Hepatocyte (in vitro differentiated cells): ENCODE measurements at regions not wholly inside any gene's neighbourhood (a gene's known extent, or its start where the extent isn't known, plus 50 kb on each side); places are given as distances from the start of the nearest gene placed in this dataset.

Source experiments
- DNase-seq: peaks from one replicate; pipeline ENCODE4 v3.0.0-alpha.2; 2016; ENCODE audit warnings: low spot score
- H2AFZ ChIP-seq: fragments of 200-600 bp; sonication (generic); 2 replicates; pipeline ENCODE4 v1.6.0; 2016; ENCODE audit warnings: antibody characterized with exemption, mild to moderate bottlenecking
- H3K27ac ChIP-seq: fragments of 200-600 bp; sonication (generic); 2 replicates; pipeline ENCODE4 v1.5.1; 2016; ENCODE audit warnings: mild to moderate bottlenecking
- H3K27me3 ChIP-seq: fragments of 200-600 bp; sonication (generic); 2 replicates; pipeline ENCODE4 v1.6.1; 2016
- H3K36me3 ChIP-seq: fragments of 200-600 bp; sonication (generic); replicated peaks from 2 replicates; pipeline ENCODE4 v1.5.1; 2016; ENCODE audit warnings: low read depth; ENCODE audit not compliant: insufficient read depth
- H3K4me1 ChIP-seq: fragments of 200-600 bp; sonication (generic); 2 replicates; pipeline ENCODE4 v1.5.1; 2016; ENCODE audit warnings: mild to moderate bottlenecking, moderate library complexity; ENCODE audit not compliant: insufficient read depth
- H3K4me2 ChIP-seq: fragments of 200-600 bp; sonication (generic); 2 replicates; pipeline ENCODE4 v1.6.0; 2016
- H3K4me3 ChIP-seq: fragments of 200-600 bp; sonication (generic); 2 replicates; pipeline ENCODE4 v1.5.1; 2016; ENCODE audit warnings: mild to moderate bottlenecking
- H3K79me2 ChIP-seq: fragments of 200-600 bp; sonication (generic); 2 replicates; pipeline ENCODE4 v1.6.0; 2017; ENCODE audit warnings: mild to moderate bottlenecking
- H3K9me2 ChIP-seq: fragments of 200-600 bp; sonication (generic); replicated peaks from 2 replicates; pipeline ENCODE4 v1.6.0; 2017; ENCODE audit warnings: mild to moderate bottlenecking; ENCODE audit not compliant: insufficient read depth
- H3K9me3 ChIP-seq: fragments of 200-600 bp; sonication (generic); 2 replicates; pipeline ENCODE4 v1.5.1; 2016; ENCODE audit warnings: low read depth, mild to moderate bottlenecking
- H4K20me1 ChIP-seq: fragments of 200-600 bp; sonication (generic); 2 replicates; pipeline ENCODE4 v1.6.0; 2016; ENCODE audit warnings: mild to moderate bottlenecking; ENCODE audit not compliant: insufficient read depth, poor library complexity, severe bottlenecking
- EZH2 ChIP-seq: fragments of 200-600 bp; sonication (generic); IDR thresholded peaks from 2 replicates; pipeline ENCODE4 v1.6.1; 2016; ENCODE audit warnings: antibody characterized with exemption, mild to moderate bottlenecking, borderline replicate concordance
- EZH2phosphoT487 ChIP-seq: fragments of 200-600 bp; sonication (generic); IDR thresholded peaks from one replicate; pipeline ENCODE4 v1.6.1; 2018; ENCODE audit warnings: antibody characterized with exemption, mild to moderate bottlenecking, low read depth, moderate library complexity; ENCODE audit not compliant: unreplicated experiment, severe bottlenecking
- WGBS: methylation state at CpG from one replicate; pipeline ENCODE4 v1.1.6; 2016; ENCODE audit warnings: low lambda C conversion rate; ENCODE audit errors: missing lambda C conversion rate; 5-methylcytosine and 5-hydroxymethylcytosine counted together
- TF ChIP-seq, protein P1 (sequence below): fragments of 200-600 bp; sonication (generic); IDR thresholded peaks from 2 replicates; pipeline ENCODE4 v1.5.1; 2016; ENCODE audit warnings: antibody characterized with exemption, mild to moderate bottlenecking; ENCODE audit not compliant: poor library complexity

DNA sequence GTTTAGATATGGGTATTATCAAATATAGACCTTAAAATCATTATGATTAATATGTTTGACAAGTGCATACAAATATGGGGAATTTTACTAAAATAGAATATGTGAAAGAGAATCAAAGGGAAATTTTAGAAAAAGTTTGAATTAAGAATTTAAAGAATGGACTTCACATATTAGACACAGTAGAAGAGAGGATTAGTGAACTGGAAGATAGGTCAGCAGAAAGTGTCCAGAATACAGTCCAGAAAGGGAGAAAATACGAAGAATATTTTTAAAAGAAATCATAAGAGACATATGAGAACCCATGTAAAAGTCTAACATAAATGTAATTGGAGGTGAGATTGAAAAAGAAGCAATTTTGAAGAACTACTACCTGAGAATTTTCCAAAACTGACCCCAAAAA is 139.9 kb downstream of the DTWD1 start:
- H3K4me1 ChIP-seq: no peaks in the 10 kb centered on the region
- no peak overlapping the region for H3K27ac ChIP-seq
- H3K9me2 ChIP-seq: no peaks in the 10 kb centered on the region
- DNase-seq: no peak
- no peaks in the 10 kb centered on the region for H3K27me3 ChIP-seq
- H3K79me2 ChIP-seq: no peaks in the 10 kb centered on the region
- no peaks in the 10 kb centered on the region for H3K36me3 ChIP-seq
- TF ChIP-seq, protein P1, sequence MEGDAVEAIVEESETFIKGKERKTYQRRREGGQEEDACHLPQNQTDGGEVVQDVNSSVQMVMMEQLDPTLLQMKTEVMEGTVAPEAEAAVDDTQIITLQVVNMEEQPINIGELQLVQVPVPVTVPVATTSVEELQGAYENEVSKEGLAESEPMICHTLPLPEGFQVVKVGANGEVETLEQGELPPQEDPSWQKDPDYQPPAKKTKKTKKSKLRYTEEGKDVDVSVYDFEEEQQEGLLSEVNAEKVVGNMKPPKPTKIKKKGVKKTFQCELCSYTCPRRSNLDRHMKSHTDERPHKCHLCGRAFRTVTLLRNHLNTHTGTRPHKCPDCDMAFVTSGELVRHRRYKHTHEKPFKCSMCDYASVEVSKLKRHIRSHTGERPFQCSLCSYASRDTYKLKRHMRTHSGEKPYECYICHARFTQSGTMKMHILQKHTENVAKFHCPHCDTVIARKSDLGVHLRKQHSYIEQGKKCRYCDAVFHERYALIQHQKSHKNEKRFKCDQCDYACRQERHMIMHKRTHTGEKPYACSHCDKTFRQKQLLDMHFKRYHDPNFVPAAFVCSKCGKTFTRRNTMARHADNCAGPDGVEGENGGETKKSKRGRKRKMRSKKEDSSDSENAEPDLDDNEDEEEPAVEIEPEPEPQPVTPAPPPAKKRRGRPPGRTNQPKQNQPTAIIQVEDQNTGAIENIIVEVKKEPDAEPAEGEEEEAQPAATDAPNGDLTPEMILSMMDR: no peak
- TF ChIP-seq EZH2 (no peak), EZH2phosphoT487 (no peak)
- WGBS: 78% methylated on average over 1 of the region's 1 CpG
- no peak overlapping the region for H3K4me2 ChIP-seq
- H3K9me3 ChIP-seq: peaks cover 12% of the 10 kb centered on the region
- H4K20me1 ChIP-seq: no peaks in the 10 kb centered on the region
- no peak overlapping the region for H3K4me3 ChIP-seq
- no peak overlapping the region for H2AFZ ChIP-seq

DNA sequence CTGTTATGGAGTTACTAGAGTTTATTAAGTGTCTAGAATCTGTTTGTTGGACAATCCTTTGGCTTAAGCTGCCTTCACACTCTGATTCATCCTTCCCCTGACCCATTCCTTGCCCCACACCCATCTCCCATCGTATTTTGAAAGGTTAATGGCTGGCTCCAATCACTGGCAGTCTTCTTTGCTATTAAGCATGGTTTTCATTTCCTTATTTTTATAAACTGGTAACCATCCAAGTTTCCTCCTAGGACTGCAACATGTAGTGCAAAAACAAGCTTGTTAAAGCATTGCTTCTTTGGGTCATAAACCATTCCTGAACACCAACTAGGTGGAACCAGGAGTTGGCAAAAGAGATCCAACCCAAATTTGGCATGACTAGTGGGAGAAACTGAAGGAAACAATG is 148.4 kb downstream of the DTWD1 start:
- Histone ChIP-seq H3K9me2 (no peaks in the 10 kb centered on the region), H3K36me3 (no peaks in the 10 kb centered on the region)
- no peak for TF ChIP-seq EZH2phosphoT487
- TF ChIP-seq EZH2: no peak
- TF ChIP-seq, protein P1: no peak

DNA sequence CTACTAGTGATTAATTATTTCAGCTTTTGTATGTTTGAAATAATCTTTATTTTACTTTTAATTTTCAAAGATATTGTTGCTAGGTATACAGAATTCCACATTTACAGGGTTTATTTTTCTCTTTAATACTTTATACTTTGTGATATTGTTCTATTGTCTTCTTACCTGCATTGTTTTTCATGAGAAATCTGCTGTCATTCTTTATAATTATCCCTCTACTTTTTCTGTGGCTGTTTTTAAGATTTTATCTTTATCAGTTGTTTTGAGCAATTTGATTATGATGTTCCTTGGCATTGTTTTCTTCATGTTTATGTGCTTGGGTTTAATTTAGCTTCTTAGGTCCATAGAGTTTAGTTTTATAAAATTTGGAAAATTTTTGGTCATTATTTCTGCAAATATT is 168.6 kb downstream of the DTWD1 start:
- H4K20me1 ChIP-seq: no peaks in the 10 kb centered on the region
- TF ChIP-seq, protein P1: no peak
- TF ChIP-seq EZH2 (no peak), EZH2phosphoT487 (no peak)
- no peaks in the 10 kb centered on the region for H3K27me3 ChIP-seq
- H3K9me3 ChIP-seq: peaks cover 6% of the 10 kb centered on the region
- no peak overlapping the region for H3K4me3 ChIP-seq
- no peaks in the 10 kb centered on the region for H3K79me2 ChIP-seq
- no peak overlapping the region for H2AFZ ChIP-seq
- no peak overlapping the region for H3K4me2 ChIP-seq
- H3K9me2 ChIP-seq: no peaks in the 10 kb centered on the region
- no peak for DNase-seq
- H3K27ac ChIP-seq: no peak overlapping the region
- H3K4me1 ChIP-seq: no peaks in the 10 kb centered on the region
- H3K36me3 ChIP-seq: no peaks in the 10 kb centered on the region

More for the DNA sequence above, 148.4 kb downstream of the DTWD1 start:
- Histone ChIP-seq H3K4me3 (no peak overlapping the region), H3K9me3 (no peaks in the 10 kb centered on the region), H2AFZ (no peak overlapping the region), H3K79me2 (no peaks in the 10 kb centered on the region), H4K20me1 (no peaks in the 10 kb centered on the region), H3K27ac (no peak overlapping the region), H3K4me2 (no peak overlapping the region), H3K4me1 (no peaks in the 10 kb centered on the region), H3K27me3 (no peaks in the 10 kb centered on the region)
- WGBS: 58% methylated on average over 1 of the region's 1 CpG
- DNase-seq: no peak

DNA sequence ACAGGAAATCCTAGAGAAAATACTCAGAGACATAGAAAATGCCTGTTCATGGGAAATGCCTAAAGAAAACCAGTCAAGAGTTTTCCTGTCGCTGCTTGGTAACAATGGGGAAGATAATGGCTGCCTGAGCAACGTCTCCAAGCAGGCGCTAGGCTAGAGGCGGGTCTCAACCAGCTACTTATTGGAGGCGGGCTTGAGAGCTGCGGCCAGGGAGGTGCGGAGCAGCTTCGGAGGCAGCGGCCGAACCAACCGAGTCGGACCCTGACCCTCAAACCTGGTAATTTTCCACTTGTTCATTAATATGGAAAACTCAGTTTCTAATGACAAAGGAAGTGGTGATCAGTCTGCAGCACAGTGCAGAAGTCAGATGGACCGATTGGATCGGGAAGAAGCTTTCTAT is 173.1 kb downstream of the DTWD1 start:
- no peak for DNase-seq
- H2AFZ ChIP-seq: no peak overlapping the region
- no peaks in the 10 kb centered on the region for H3K4me1 ChIP-seq
- no peaks in the 10 kb centered on the region for H3K9me2 ChIP-seq
- H4K20me1 ChIP-seq: no peaks in the 10 kb centered on the region
- no peaks in the 10 kb centered on the region for H3K79me2 ChIP-seq
- TF ChIP-seq EZH2phosphoT487 (no peak), EZH2 (no peak)
- TF ChIP-seq, protein P1: no peak
- H3K4me3 ChIP-seq: no peak overlapping the region
- no peaks in the 10 kb centered on the region for H3K27me3 ChIP-seq
- no peaks in the 10 kb centered on the region for H3K36me3 ChIP-seq
- H3K9me3 ChIP-seq: no peaks in the 10 kb centered on the region
- no peak overlapping the region for H3K4me2 ChIP-seq
- H3K27ac ChIP-seq: no peak overlapping the region
- WGBS: 90% methylated on average over 14 of the region's 14 CpGs
